DND-41 (cell line): ENCODE measurements at regions not wholly inside any gene's neighbourhood (a gene's known extent, or its start where the extent isn't known, plus 50 kb on each side); places are given as distances from the start of the nearest gene placed in this dataset.
"Not testable (repeated sequence)": the region's sequence is repeated elsewhere in the genome, so short reads cannot be mapped to it uniquely, and the experiment has no call there.

ENCODE experiments used
- ATAC-seq: fragments of 200-7000 bp; cut with Tn5 transposase; 3 replicates; pipeline ENCODE4 v1.9.1; 2021; ENCODE audit warnings: low read depth; ENCODE audit not compliant: insufficient read depth
- DNase-seq: peaks from one replicate; pipeline ENCODE4 v3.0.0-alpha.2; 2020
- H2AFZ ChIP-seq: 2 replicates; pipeline ENCODE4 v1.6.0; 2012; ENCODE audit warnings: low read depth, low read length
- H3K27ac ChIP-seq: 2 replicates; pipeline ENCODE4 v1.5.1; 2012; ENCODE audit warnings: low read length, inconsistent platforms
- H3K27me3 ChIP-seq: fragments of 200-600 bp; sonication (generic); 2 replicates; pipeline ENCODE4 v1.6.0; 2012; ENCODE audit warnings: low read length, mild to moderate bottlenecking, inconsistent platforms; ENCODE audit not compliant: insufficient read depth, poor library complexity
- H3K36me3 ChIP-seq: 2 replicates; pipeline ENCODE4 v1.5.1; 2012; ENCODE audit warnings: low read length, inconsistent platforms; ENCODE audit not compliant: insufficient read depth
- H3K4me1 ChIP-seq: 2 replicates; pipeline ENCODE4 v1.5.1; 2012; ENCODE audit warnings: mild to moderate bottlenecking, low read length; ENCODE audit not compliant: insufficient read depth
- H3K4me2 ChIP-seq: 2 replicates; pipeline ENCODE4 v1.6.0; 2012; ENCODE audit warnings: mild to moderate bottlenecking, moderate library complexity, low read length, inconsistent platforms; ENCODE audit not compliant: insufficient read depth
- H3K4me3 ChIP-seq, 2 experiments: fragments of 200-600 bp in 1 of 2; shearing (Covaris generic) in 1 of 2; 2 replicates each; pipeline ENCODE4 v1.5.1; 2012 to 2016; ENCODE audit warnings: inconsistent platforms in 2 of 2, low read length in 2 of 2, mild to moderate bottlenecking in 2 of 2, low read depth in 1 of 2, moderate library complexity in 1 of 2
- H3K79me2 ChIP-seq: 2 replicates; pipeline ENCODE4 v1.6.0; 2012; ENCODE audit warnings: low read length, inconsistent platforms; ENCODE audit not compliant: insufficient read depth
- H3K9ac ChIP-seq: 2 replicates; pipeline ENCODE4 v1.6.0; 2012; ENCODE audit warnings: low read depth, mild to moderate bottlenecking, inconsistent platforms, low read length, moderate library complexity
- H3K9me3 ChIP-seq: 2 replicates; pipeline ENCODE4 v1.5.1; 2012; ENCODE audit warnings: low read length, moderate library complexity, mild to moderate bottlenecking, inconsistent platforms; ENCODE audit not compliant: insufficient read depth, severe bottlenecking
- H4K20me1 ChIP-seq: 2 replicates; pipeline ENCODE4 v1.6.0; 2012; ENCODE audit warnings: low read length; ENCODE audit not compliant: insufficient read depth
- CTCF ChIP-seq: IDR thresholded peaks from 2 replicates; pipeline ENCODE4 v1.5.1; 2012; ENCODE audit warnings: borderline replicate concordance, low read length, moderate library complexity, mild to moderate bottlenecking; ENCODE audit not compliant: poor library complexity, severe bottlenecking; ENCODE audit errors: extremely low read depth
- EZH2 ChIP-seq: IDR thresholded peaks from 3 replicates; pipeline ENCODE4 v1.6.1; 2012; ENCODE audit warnings: borderline replicate concordance, low read depth, mild to moderate bottlenecking, moderate library complexity, low read length, inconsistent platforms; ENCODE audit not compliant: severe bottlenecking

GRCh38 chr14:103232831-103233319, 101.2 kb upstream of the EIF5 start:
- ATAC-seq = no peak
- Histone ChIP-seq H2AFZ (no peak overlapping the region), H4K20me1 (peaks cover 7% of the 10 kb centered on the region; the same call in 1 of the 2 replicates), H3K4me3 (no peak overlapping the region), H3K36me3 (no peaks in the 10 kb centered on the region), H3K4me1 (no peaks in the 10 kb centered on the region), H3K9me3 (no peaks in the 10 kb centered on the region), H3K4me2 (no peak overlapping the region), H3K27me3 (no peaks in the 10 kb centered on the region), H3K27ac (no peak overlapping the region), H3K79me2 (no peaks in the 10 kb centered on the region), H3K9ac (no peak overlapping the region)
- DNase-seq = no peak
- TF ChIP-seq EZH2 = no peak
- TF ChIP-seq CTCF = no peak

GRCh38 chr14:103233328-103233727, 100.7 kb upstream of the EIF5 start:
- no peaks in the 10 kb centered on the region for H3K27me3 ChIP-seq
- TF ChIP-seq EZH2 = no peak
- no peak for TF ChIP-seq CTCF
- peaks cover 3% of the 10 kb centered on the region for H3K9me3 ChIP-seq
- no peaks in the 10 kb centered on the region for H3K79me2 ChIP-seq
- no peak overlapping the region for H3K9ac ChIP-seq
- H3K4me3 ChIP-seq = no peak overlapping the region
- ATAC-seq = no peak
- no peak overlapping the region for H2AFZ ChIP-seq
- H4K20me1 ChIP-seq = peaks cover 4% of the 10 kb centered on the region; the same call in 1 of the 2 replicates
- H3K4me2 ChIP-seq = no peak overlapping the region
- H3K36me3 ChIP-seq = no peaks in the 10 kb centered on the region
- H3K4me1 ChIP-seq = no peaks in the 10 kb centered on the region
- H3K27ac ChIP-seq = no peak overlapping the region
- DNase-seq = no peak

GRCh38 chr14:103234826-103235225, 99.2 kb upstream of the EIF5 start:
- not testable (repeated sequence) for H2AFZ ChIP-seq, H3K79me2 ChIP-seq, DNase-seq, H3K4me1 ChIP-seq, H3K4me3 ChIP-seq, ATAC-seq, H3K27ac ChIP-seq, H3K9me3 ChIP-seq, H3K36me3 ChIP-seq, H3K4me2 ChIP-seq, H3K9ac ChIP-seq, H4K20me1 ChIP-seq, H3K27me3 ChIP-seq

- H3K36me3 ChIP-seq, H3K4me1 ChIP-seq, DNase-seq, H2AFZ ChIP-seq, H3K79me2 ChIP-seq, H3K4me2 ChIP-seq, ATAC-seq, H3K4me3 ChIP-seq, H3K9me3 ChIP-seq, H3K9ac ChIP-seq, H3K27ac ChIP-seq, H4K20me1 ChIP-seq, H3K27me3 ChIP-seq: not testable (repeated sequence)
Observed at GRCh38 chr14:103235506-103235905, 98.5 kb upstream of the EIF5 start.

GRCh38 chr14:103239751-103240150, 94.3 kb upstream of the EIF5 start:
- Histone ChIP-seq H3K4me2 (no peak overlapping the region), H3K9me3 (peaks cover 9% of the 10 kb centered on the region), H3K27ac (no peak overlapping the region), H3K9ac (no peak overlapping the region), H3K4me3 (no peak overlapping the region), H3K36me3 (no peaks in the 10 kb centered on the region), H2AFZ (no peak overlapping the region), H3K4me1 (no peaks in the 10 kb centered on the region), H3K79me2 (no peaks in the 10 kb centered on the region), H3K27me3 (peaks cover 9% of the 10 kb centered on the region), H4K20me1 (no peaks in the 10 kb centered on the region)
- no peak for DNase-seq
- ATAC-seq = no peak
- TF ChIP-seq CTCF (no peak), EZH2 (no peak)
